AML-193 (cell line): ENCODE measurements at regions not wholly inside any gene's neighbourhood (a gene's known extent, or its start where the extent isn't known, plus 50 kb on each side); places are given as distances from the start of the nearest gene placed in this dataset.

Experiments
- DNase-seq, 2 experiments: peaks; one replicate each; lab custom pipeline; 2025; lab: John Stamatoyannopoulos, UW

GRCh38 chr2:6470518-6470917 lies 395.2 kb downstream of the CMPK2 start:
- DNase-seq: no peak

- DNase-seq: no peak
These were observed 394.3 kb downstream of the CMPK2 start for GRCh38 chr2:6471419-6471818.

GRCh38 chr2:6474161-6475140 lies 391.3 kb downstream of the CMPK2 start:
- DNase-seq: no peak

GRCh38 chr2:6475155-6475940 lies 390.4 kb downstream of the CMPK2 start:
- DNase-seq: no peak

- no peak for DNase-seq
These were observed 385.2 kb downstream of the CMPK2 start for GRCh38 chr2:6480514-6480913.

GRCh38 chr2:6482256-6482655 lies 383.5 kb downstream of the CMPK2 start:
- no peak for DNase-seq

- DNase-seq: no peak
These were observed 377.9 kb downstream of the CMPK2 start for GRCh38 chr2:6487765-6488164.

- DNase-seq: no peak
These were observed 373.1 kb downstream of the CMPK2 start for GRCh38 chr2:6492573-6492972.

GRCh38 chr2:6493266-6493665 lies 372.4 kb downstream of the CMPK2 start:
- DNase-seq: no peak

- DNase-seq: no peak
These were observed 372.0 kb downstream of the CMPK2 start for GRCh38 chr2:6493669-6494068.

- DNase-seq: no peak
These were observed 370.2 kb downstream of the CMPK2 start for GRCh38 chr2:6495466-6495865.

- DNase-seq: no peak
These were observed 369.3 kb downstream of the CMPK2 start for GRCh38 chr2:6496376-6496775.

GRCh38 chr2:6497048-6497447 lies 368.7 kb downstream of the CMPK2 start:
- DNase-seq: no peak

GRCh38 chr2:6498841-6499240 lies 366.9 kb downstream of the CMPK2 start:
- no peak for DNase-seq

- no peak for DNase-seq
These were observed 366.0 kb downstream of the CMPK2 start for GRCh38 chr2:6499691-6500090.

- DNase-seq: no peak
These were observed 359.3 kb downstream of the CMPK2 start for GRCh38 chr2:6506361-6506794.

GRCh38 chr2:6506859-6507258 lies 358.8 kb downstream of the CMPK2 start:
- no peak for DNase-seq

- no peak for DNase-seq
These were observed 355.2 kb downstream of the CMPK2 start for GRCh38 chr2:6510532-6510931.

GRCh38 chr2:6512589-6512988 lies 353.1 kb downstream of the CMPK2 start:
- no peak for DNase-seq

GRCh38 chr2:6516674-6517073 lies 349.0 kb downstream of the CMPK2 start:
- no peak for DNase-seq

GRCh38 chr2:6518361-6518760 lies 347.3 kb downstream of the CMPK2 start:
- DNase-seq: no peak

- DNase-seq: no peak
These were observed 342.2 kb downstream of the CMPK2 start for GRCh38 chr2:6523476-6523875.
